ENCODE measurements at regions not wholly inside any gene's neighbourhood (a gene's known extent, or its start where the extent isn't known, plus 50 kb on each side); places are given as distances from the start of the nearest gene placed in this dataset.
"Not testable (repeated sequence)": the region's sequence is repeated elsewhere in the genome, so short reads cannot be mapped to it uniquely, and the experiment has no call there.

- peak; percentile 27 to 38 (median 38) for DNase-seq (ENCODE audit: low read depth in 3 of 3, low spot score in 2 of 3)
Measured at GRCh38 chr10:53664282-53665019, 891.9 kb upstream of the MBL2 start.

- DNase-seq (ENCODE audit: low read depth in 3 of 3, low spot score in 2 of 3): no peak
Measured at GRCh38 chr10:53650794-53651193, 878.2 kb upstream of the MBL2 start.

GRCh38 chr10:53647221-53647620 is 874.6 kb upstream of the MBL2 start:
- not testable (repeated sequence) for DNase-seq (ENCODE audit: low read depth in 3 of 3, low spot score in 2 of 3)

- no peak for DNase-seq (ENCODE audit: low read depth in 3 of 3, low spot score in 2 of 3)
Measured at GRCh38 chr10:53646525-53646924, 873.9 kb upstream of the MBL2 start.

- DNase-seq (ENCODE audit: low read depth in 3 of 3, low spot score in 2 of 3): no peak
Measured at GRCh38 chr10:53645951-53646350, 873.4 kb upstream of the MBL2 start.

GRCh38 chr10:53638006-53638405 is 865.4 kb upstream of the MBL2 start:
- DNase-seq (ENCODE audit: low read depth in 3 of 3, low spot score in 2 of 3): no peak

- no peak for DNase-seq (ENCODE audit: low read depth in 3 of 3, low spot score in 2 of 3)
Measured at GRCh38 chr10:53624722-53625121, 852.1 kb upstream of the MBL2 start.

GRCh38 chr10:53622201-53622600 is 849.6 kb upstream of the MBL2 start:
- DNase-seq (ENCODE audit: low read depth in 3 of 3, low spot score in 2 of 3): no peak

GRCh38 chr10:53619671-53620070 is 847.1 kb upstream of the MBL2 start:
- no peak for DNase-seq (ENCODE audit: low read depth in 3 of 3, low spot score in 2 of 3)

- DNase-seq (ENCODE audit: low read depth in 3 of 3, low spot score in 2 of 3): no peak
Measured at GRCh38 chr10:53607691-53608090, 835.1 kb upstream of the MBL2 start.

GRCh38 chr10:53606981-53607380 is 834.4 kb upstream of the MBL2 start:
- DNase-seq (ENCODE audit: low read depth in 3 of 3, low spot score in 2 of 3): no peak

- peak in 2 of 3 donors; percentile 19 to 27 for DNase-seq (ENCODE audit: low read depth in 3 of 3, low spot score in 2 of 3)
Measured at GRCh38 chr10:53601260-53601875, 828.8 kb upstream of the MBL2 start.

GRCh38 chr10:53598914-53599313 is 826.3 kb upstream of the MBL2 start:
- no peak for DNase-seq (ENCODE audit: low read depth in 3 of 3, low spot score in 2 of 3)

GRCh38 chr10:53597835-53598251 is 825.3 kb upstream of the MBL2 start:
- no peak for DNase-seq (ENCODE audit: low read depth in 3 of 3, low spot score in 2 of 3)

- no peak for DNase-seq (ENCODE audit: low read depth in 3 of 3, low spot score in 2 of 3)
Measured at GRCh38 chr10:53580465-53580864, 807.9 kb upstream of the MBL2 start.

- no peak for DNase-seq (ENCODE audit: low read depth in 3 of 3, low spot score in 2 of 3)
Measured at GRCh38 chr10:53579773-53580172, 807.2 kb upstream of the MBL2 start.

- DNase-seq (ENCODE audit: low read depth in 3 of 3, low spot score in 2 of 3): no peak
Measured at GRCh38 chr10:53574024-53574423, 801.4 kb upstream of the MBL2 start.

GRCh38 chr10:53573498-53573897 is 800.9 kb upstream of the MBL2 start:
- no peak for DNase-seq (ENCODE audit: low read depth in 3 of 3, low spot score in 2 of 3)

GRCh38 chr10:53572799-53573198 is 800.2 kb upstream of the MBL2 start:
- DNase-seq (ENCODE audit: low read depth in 3 of 3, low spot score in 2 of 3): no peak

GRCh38 chr10:53570221-53570620 is 797.6 kb upstream of the MBL2 start:
- DNase-seq (ENCODE audit: low read depth in 3 of 3, low spot score in 2 of 3): no peak

- no peak for DNase-seq (ENCODE audit: low read depth in 3 of 3, low spot score in 2 of 3)
Measured at GRCh38 chr10:53569455-53569854, 796.9 kb upstream of the MBL2 start.

- no peak for DNase-seq (ENCODE audit: low read depth in 3 of 3, low spot score in 2 of 3)
Measured at GRCh38 chr10:53548664-53549063, 776.1 kb upstream of the MBL2 start.
